KMS-11 (cell line): ENCODE measurements at regions not wholly inside any gene's neighbourhood (a gene's known extent, or its start where the extent isn't known, plus 50 kb on each side); places are given as distances from the start of the nearest gene placed in this dataset.

ENCODE experiments used
- H2AFZ ChIP-seq: fragments of 200-600 bp; sonication (generic); 2 replicates; pipeline ENCODE4 v1.6.1; 2016; ENCODE audit warnings: antibody characterized with exemption, mixed run types, low read depth
- H3K27ac ChIP-seq: fragments of 200-600 bp; sonication (generic); 2 replicates; pipeline ENCODE4 v1.6.1; 2016; ENCODE audit warnings: mild to moderate bottlenecking, mixed run types
- H3K27me3 ChIP-seq: fragments of 200-600 bp; sonication (generic); 2 replicates; pipeline ENCODE4 v1.6.1; 2017; ENCODE audit warnings: mild to moderate bottlenecking, low read depth, mixed run types, moderate library complexity; ENCODE audit not compliant: insufficient read depth
- H3K36me3 ChIP-seq: fragments of 200-600 bp; sonication (generic); 2 replicates; pipeline ENCODE4 v1.6.1; 2017; ENCODE audit warnings: mild to moderate bottlenecking, mixed run types; ENCODE audit not compliant: insufficient read depth
- H3K4me1 ChIP-seq: fragments of 200-600 bp; sonication (generic); 2 replicates; pipeline ENCODE4 v1.6.1; 2016; ENCODE audit warnings: mild to moderate bottlenecking, low read depth, mixed run types; ENCODE audit not compliant: poor library complexity, severe bottlenecking
- H3K4me2 ChIP-seq: fragments of 200-600 bp; sonication (generic); 2 replicates; pipeline ENCODE4 v1.7.0; 2016; ENCODE audit warnings: mild to moderate bottlenecking, mixed run types
- H3K4me3 ChIP-seq: fragments of 200-600 bp; sonication (generic); IDR thresholded peaks from 2 replicates; pipeline ENCODE4 v1.6.1; 2017; ENCODE audit warnings: low read depth, low read length, mixed read lengths; ENCODE audit not compliant: insufficient read depth
- H3K79me2 ChIP-seq: fragments of 200-600 bp; sonication (generic); 2 replicates; pipeline ENCODE4 v1.6.1; 2016; ENCODE audit warnings: low read depth, mixed run types; ENCODE audit not compliant: insufficient read depth
- H3K9ac ChIP-seq: fragments of 200-600 bp; sonication (generic); 2 replicates; pipeline ENCODE4 v1.6.1; 2016; ENCODE audit warnings: mild to moderate bottlenecking, mixed run types
- H4K20me1 ChIP-seq: fragments of 200-600 bp; sonication (generic); 2 replicates; pipeline ENCODE4 v1.6.1; 2016; ENCODE audit warnings: mild to moderate bottlenecking, mixed run types; ENCODE audit not compliant: insufficient read depth
- CTCF ChIP-seq: fragments of 200-600 bp; sonication (generic); conservative IDR thresholded peaks from 2 replicates; pipeline ENCODE4 v1.6.1; 2017; ENCODE audit warnings: low read depth, mild to moderate bottlenecking, antibody characterized with exemption, low read length, moderate library complexity, mixed read lengths

GRCh38 chr18:71115261-71115660 lies 826.4 kb downstream of the SOCS6 start:
- peak overlapping the region; percentile 42; the same call in 1 of the 2 replicates for H2AFZ ChIP-seq
- H3K4me3 ChIP-seq = no peak overlapping the region
- peak overlapping the region; percentile 40 for H3K27ac ChIP-seq
- peak overlapping the region; percentile 17; the same call in 1 of the 2 replicates for H3K9ac ChIP-seq
- no peaks in the 10 kb centered on the region for H3K36me3 ChIP-seq
- H3K4me2 ChIP-seq = peak overlapping the region; percentile 6; the same call in 1 of the 2 replicates
- no peaks in the 10 kb centered on the region for H3K79me2 ChIP-seq
- no peak for TF ChIP-seq CTCF
- H3K4me1 ChIP-seq = no peaks in the 10 kb centered on the region
- no peaks in the 10 kb centered on the region for H3K27me3 ChIP-seq
- no peaks in the 10 kb centered on the region for H4K20me1 ChIP-seq

GRCh38 chr18:71114550-71115210 lies 825.8 kb downstream of the SOCS6 start:
- Histone ChIP-seq H3K4me1 (no peaks in the 10 kb centered on the region), H3K79me2 (no peaks in the 10 kb centered on the region), H3K36me3 (no peaks in the 10 kb centered on the region), H3K9ac (peak overlapping the region; percentile 17; the same call in 1 of the 2 replicates), H2AFZ (peak overlapping the region; percentile 42; the same call in 1 of the 2 replicates), H3K27ac (peak overlapping the region; percentile 40), H4K20me1 (no peaks in the 10 kb centered on the region), H3K4me3 (no peak overlapping the region), H3K4me2 (peak overlapping the region; percentile 6; the same call in 1 of the 2 replicates), H3K27me3 (no peaks in the 10 kb centered on the region)
- TF ChIP-seq CTCF = no peak

GRCh38 chr18:71107244-71107643 lies 818.4 kb downstream of the SOCS6 start:
- Histone ChIP-seq H3K79me2 (no peaks in the 10 kb centered on the region), H3K4me2 (peak overlapping the region; percentile 6; the same call in 1 of the 2 replicates), H3K27me3 (no peaks in the 10 kb centered on the region), H3K36me3 (no peaks in the 10 kb centered on the region), H4K20me1 (no peaks in the 10 kb centered on the region), H3K4me1 (peaks cover 10% of the 10 kb centered on the region), H3K9ac (no peak overlapping the region), H3K27ac (0 out of 2 replicates have a peak overlapping the region, but pooled peaks have one; percentile 16), H2AFZ (peak overlapping the region; percentile 57), H3K4me3 (no peak overlapping the region)
- TF ChIP-seq CTCF = no peak

- Histone ChIP-seq H3K4me2 (peak overlapping the region; percentile 6; the same call in 1 of the 2 replicates), H3K36me3 (no peaks in the 10 kb centered on the region), H3K4me1 (peaks cover 10% of the 10 kb centered on the region), H3K4me3 (no peak overlapping the region), H3K9ac (no peak overlapping the region; the same call in 1 of the 2 replicates), H4K20me1 (no peaks in the 10 kb centered on the region), H3K27ac (peak overlapping the region; percentile 16; the same call in 1 of the 2 replicates), H3K27me3 (no peaks in the 10 kb centered on the region), H2AFZ (peak overlapping the region; percentile 57), H3K79me2 (no peaks in the 10 kb centered on the region)
- TF ChIP-seq CTCF = no peak
Measured at GRCh38 chr18:71106701-71107100, 817.9 kb downstream of the SOCS6 start.
